ENCODE measurements at regions not wholly inside any gene's neighbourhood (a gene's known extent, or its start where the extent isn't known, plus 50 kb on each side); places are given as distances from the start of the nearest gene placed in this dataset.

DNA sequence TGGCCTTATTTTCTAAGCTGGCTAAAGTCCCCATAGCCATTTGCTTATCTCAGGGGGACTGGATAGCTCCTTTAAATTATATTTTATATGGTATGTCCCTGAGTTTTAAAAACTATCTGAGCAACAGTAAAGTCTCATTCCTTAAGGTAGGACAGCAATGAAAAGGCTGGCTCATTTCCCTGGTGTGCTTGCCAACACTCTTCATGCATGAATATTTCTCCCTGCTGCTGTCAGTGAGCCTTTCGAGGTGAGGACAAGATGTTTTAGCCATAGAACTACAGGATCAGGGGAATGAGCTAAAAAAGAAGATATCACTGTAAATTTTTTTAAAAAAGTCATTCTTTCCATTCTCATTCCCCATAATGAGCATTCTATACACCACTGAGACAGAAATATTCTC, 427.3 kb upstream of the FAM241A start:
- no peak for TF ChIP-seq CTCF (optimal IDR thresholded peaks at IDR 0.05 in 1 of 3, IDR thresholded peaks at IDR 0.05 in 1 of 3, conservative IDR thresholded peaks at IDR 0.05 in 1 of 3; ENCODE audit: extremely low read depth in 1 of 3, insufficient read depth in 2 of 3, low read length in 3 of 3)
- TF ChIP-seq EZH2 (IDR thresholded peaks at IDR 0.05; ENCODE audit: low read length), result no peak

Measured in keratinocyte (primary cell).